K562 (cell line): ENCODE measurements at regions not wholly inside any gene's neighbourhood (a gene's known extent, or its start where the extent isn't known, plus 50 kb on each side); places are given as distances from the start of the nearest gene placed in this dataset.

Experiments used
- ATAC-seq: fragments of 200-7000 bp; cut with Tn5 transposase; 3 replicates; pipeline ENCODE4 v1.9.1; 2020; ENCODE audit warnings: moderate library complexity
- BruUV-seq: library from RNA; stranded (reverse); fragments of 400-500 nt; replicated peaks from 2 replicates; lab custom pipeline; 2021; lab: Mats Ljungman, UMichigan
- CTCF ChIA-PET: fragments of 300-600 bp; formaldehyde crosslinking; extraction: SDS; loops from one replicate; lab custom pipeline; 2021; ENCODE audit warnings: low intra/inter-chr PET ratio; lab: Yijun Ruan, JAX
- POLR2A ChIA-PET: fragments of 300-600, 350-650 bp; sonication (Branson Sonifier 250); formaldehyde crosslinking; extraction: SDS; loops from one replicate; lab custom pipeline; 2021; ENCODE audit warnings: antibody characterized with exemption, inconsistent platforms; lab: Yijun Ruan, JAX
- DNase-seq, 4 experiments: peaks; one replicate each; pipeline versions ENCODE4 v3.0.0 to v3.0.0-alpha.2; 2011 to 2018; ENCODE audit warnings: low spot score in 3 of 4, mixed read lengths in 3 of 4; ENCODE audit errors: extremely low read depth in 1 of 4
- FAIRE-seq: peaks from 2 replicates; lab custom pipeline; 2011; peaks lifted over from hg19 to GRCh38; lab: Jason Lieb, UNC
- H2AFZ ChIP-seq: 2 replicates; pipeline ENCODE4 v1.6.0; 2011; ENCODE audit warnings: low read depth, low read length, control low read depth, inconsistent platforms
- H3K27ac ChIP-seq: fragments of 200-600 bp; 3 replicates; pipeline ENCODE4 v1.8.0; 2011; ENCODE audit warnings: low read depth, mild to moderate bottlenecking, control low read depth, inconsistent platforms, low read length, moderate library complexity, mixed read lengths; ENCODE audit errors: extremely low read depth
- H3K27me3 ChIP-seq, 2 experiments: fragments of 300-600 bp in 1 of 2; 2 replicates in 1 of 2; 3 replicates in 1 of 2; pipeline versions ENCODE4 v1.6.0 to v1.8.0; 2011; ENCODE audit warnings: inconsistent platforms in 2 of 2, low read length in 2 of 2, mild to moderate bottlenecking in 1 of 2, mixed read lengths in 1 of 2, moderate library complexity in 1 of 2; ENCODE audit not compliant: control insufficient read depth in 2 of 2, insufficient read depth in 2 of 2
- H3K36me3 ChIP-seq: fragments of 300-600 bp; 3 replicates; pipeline ENCODE4 v1.8.0; 2011; ENCODE audit warnings: mild to moderate bottlenecking, low read length, inconsistent platforms; ENCODE audit not compliant: control insufficient read depth, insufficient read depth
- H3K4me1 ChIP-seq, 2 experiments: fragments of 200-600 bp in 1 of 2; replicated peaks in 1 of 2; 2 replicates in 1 of 2; 3 replicates in 1 of 2; pipeline versions ENCODE4 v1.5.1 to v1.8.0; 2011; ENCODE audit warnings: inconsistent platforms in 2 of 2, low read length in 2 of 2, mild to moderate bottlenecking in 1 of 2, mixed read lengths in 1 of 2, moderate library complexity in 1 of 2; ENCODE audit not compliant: control insufficient read depth in 2 of 2, insufficient read depth in 2 of 2
- H3K4me2 ChIP-seq: 2 replicates; pipeline ENCODE4 v1.6.1; 2011; ENCODE audit warnings: low read length, control low read depth, inconsistent platforms, mixed read lengths; ENCODE audit not compliant: insufficient read depth
- H3K4me3 ChIP-seq: fragments of 200-600 bp; sonication (generic), shearing (Covaris generic); 2 replicates; pipeline ENCODE4 v1.5.1; 2016; ENCODE audit warnings: control low read depth, inconsistent platforms
- H3K79me2 ChIP-seq: fragments of 200-600 bp; 3 replicates; pipeline ENCODE4 v1.8.0; 2011; ENCODE audit warnings: low read length, inconsistent platforms; ENCODE audit not compliant: control insufficient read depth, insufficient read depth
- H3K9ac ChIP-seq, 2 experiments: 2 replicates each; pipeline versions ENCODE4 v1.6.0 to v1.6.1; 2011; ENCODE audit warnings: low read depth in 2 of 2, low read length in 2 of 2, control low read depth in 1 of 2, inconsistent platforms in 1 of 2, mild to moderate bottlenecking in 1 of 2, mixed read lengths in 1 of 2; ENCODE audit not compliant: insufficient read depth in 1 of 2
- H3K9me1 ChIP-seq: one replicate; pipeline ENCODE4 v1.6.0; 2011; ENCODE audit warnings: inconsistent platforms, mild to moderate bottlenecking, low read length, moderate library complexity; ENCODE audit not compliant: control insufficient read depth, insufficient read depth
- H3K9me3 ChIP-seq: replicated peaks from 2 replicates; pipeline ENCODE4 v1.5.1; 2011; ENCODE audit warnings: low read depth, low read length, inconsistent platforms; ENCODE audit not compliant: control insufficient read depth, insufficient read depth
- H4K20me1 ChIP-seq: replicated peaks from 2 replicates; pipeline ENCODE4 v1.6.1; 2011; ENCODE audit warnings: low read length, inconsistent platforms, mixed read lengths; ENCODE audit not compliant: control insufficient read depth, insufficient read depth
- CREBBP ChIP-seq: IDR thresholded peaks from one replicate; pipeline ENCODE4 v1.6.1; 2012; ENCODE audit warnings: low read depth, mild to moderate bottlenecking, control low read depth, inconsistent platforms, low read length
- CTCF ChIP-seq, 3 experiments: IDR thresholded peaks in 2 of 3; conservative IDR thresholded peaks in 1 of 3; 2 replicates each; pipeline ENCODE4 v1.5.1; 2011 to 2012; ENCODE audit warnings: low read length in 3 of 3, mild to moderate bottlenecking in 3 of 3, control low read depth in 2 of 3, improper control_type of control experiment in 1 of 3, inconsistent platforms in 1 of 3, low read depth in 1 of 3, mixed read lengths in 1 of 3, moderate library complexity in 1 of 3; ENCODE audit not compliant: insufficient read depth in 2 of 3
- DACH1 ChIP-seq: fragments of 450-650 bp; IDR thresholded peaks from 2 replicates; pipeline ENCODE4 v1.6.1; 2018; ENCODE audit not compliant: partially characterized antibody
- EZH2 ChIP-seq: IDR thresholded peaks from 2 replicates; pipeline ENCODE4 v1.6.1; 2012; ENCODE audit warnings: low read depth, mild to moderate bottlenecking, inconsistent platforms, low read length, borderline replicate concordance
- ID3 ChIP-seq, 2 experiments: fragments of 250-450 bp in 1 of 2; fragments of 450-650 bp in 1 of 2; sonication (Bioruptor Pico) in 1 of 2; IDR thresholded peaks; 2 replicates each; pipeline versions ENCODE4 v1.6.1 to v1.8.0; 2016 to 2021; ENCODE audit warnings: mild to moderate bottlenecking in 2 of 2, moderate library complexity in 2 of 2, missing compliant biosample characterization in 1 of 2, missing genetic modification characterization in 1 of 2
- JUN ChIP-seq, 2 experiments: sonication (generic) in 1 of 2; formaldehyde crosslinking in 1 of 2; IDR thresholded peaks; 2 replicates each; pipeline versions ENCODE4 v1.6.1 to v1.8.0; 2012 to 2022; ENCODE audit warnings: borderline replicate concordance in 2 of 2, mild to moderate bottlenecking in 2 of 2, improper control_type of control experiment in 1 of 2, low read depth in 1 of 2, low read length in 1 of 2, missing genetic modification reagents in 1 of 2
- MNT ChIP-seq, 2 experiments: fragments of 450-650 bp; conservative IDR thresholded peaks; 2 replicates each; pipeline ENCODE4 v1.6.1; 2017; ENCODE audit warnings: mild to moderate bottlenecking in 2 of 2, moderate library complexity in 2 of 2
- RBM22 ChIP-seq: fragments of 200-400 bp; formaldehyde crosslinking; IDR thresholded peaks from 2 replicates; pipeline ENCODE4 v1.6.1; 2018; ENCODE audit warnings: low read length, low read depth; ENCODE audit not compliant: poor library complexity, severe bottlenecking
- SRF ChIP-seq, 2 experiments: fragments of 250-450, 450-650 bp in 1 of 2; sonication (Bioruptor Pico) in 1 of 2; sonication (generic) in 1 of 2; formaldehyde crosslinking; IDR thresholded peaks; 2 replicates each; pipeline versions ENCODE4 v1.5.0 to v1.5.1; 2020 to 2022; ENCODE audit warnings: mild to moderate bottlenecking in 1 of 2, missing genetic modification reagents in 1 of 2
- TEAD4 ChIP-seq, 2 experiments: sonication (generic) in 1 of 2; formaldehyde crosslinking in 1 of 2; IDR thresholded peaks; 2 replicates each; pipeline versions ENCODE4 v1.6.1 to v1.8.0; 2012 to 2022; ENCODE audit warnings: borderline replicate concordance in 1 of 2, inconsistent platforms in 1 of 2, low read length in 1 of 2, mild to moderate bottlenecking in 1 of 2, missing genetic modification reagents in 1 of 2
- THAP7 ChIP-seq: fragments of 250-450 bp; sonication (Bioruptor Pico); IDR thresholded peaks from 2 replicates; pipeline ENCODE4 v1.5.0; 2021
- USF2 ChIP-seq: sonication (generic); formaldehyde crosslinking; IDR thresholded peaks from 2 replicates; pipeline ENCODE4 v1.5.0; 2020; ENCODE audit warnings: missing genetic modification reagents
- ZBTB7A ChIP-seq: IDR thresholded peaks from 2 replicates; pipeline ENCODE4 v1.6.1; 2011; ENCODE audit warnings: low read depth, mild to moderate bottlenecking, low read length, moderate library complexity, borderline replicate concordance; ENCODE audit not compliant: control insufficient read depth
- ZNF165 ChIP-seq: fragments of 250-450 bp; sonication (Bioruptor Pico); IDR thresholded peaks from 2 replicates; pipeline ENCODE4 v1.4.0; 2020; ENCODE audit warnings: borderline replicate concordance
- ZNF445 ChIP-seq: fragments of 250-450 bp; sonication (Bioruptor Pico); IDR thresholded peaks from 2 replicates; pipeline ENCODE4 v1.4.0; 2020; ENCODE audit warnings: low read depth, mild to moderate bottlenecking, moderate library complexity
- ZNF830 ChIP-seq: fragments of 250-450 bp; sonication (Bioruptor Pico); IDR thresholded peaks from 2 replicates; pipeline ENCODE4 v1.5.0; 2021; ENCODE audit warnings: mild to moderate bottlenecking
- WGBS: fragments of 100-300 bp; shearing (Covaris generic); methylation state at CpG from one replicate; pipeline ENCODE4 v1.1.6; 2016; ENCODE audit warnings: low coverage, mixed read lengths; ENCODE audit not compliant: insufficient coverage; ENCODE audit errors: missing lambda C conversion rate; 5-methylcytosine and 5-hydroxymethylcytosine counted together
- in situ Hi-C: fragments of 300-500 bp; cut with MboI; formaldehyde crosslinking; loops from 4 replicates; pipeline ENCODE4 v1.15.0; 2018; ENCODE audit warnings: inconsistent platforms, mixed read lengths
- intact Hi-C: fragments of 100-400 bp; cut with micrococcal nuclease; formaldehyde crosslinking; loops from 2 replicates; pipeline ENCODE4 v1.14.2; 2022

- intact Hi-C loops (no loop called here), in situ Hi-C loops (no loop called here)
- no peak overlapping the region for H3K9ac ChIP-seq
- 67% methylated on average over 2 of the region's 2 CpGs for WGBS
- BruUV-seq, result no TSS peak
- DNase-seq (no peak), FAIRE-seq (no peak), ATAC-seq (no peak)
- no peaks in the 10 kb centered on the region for H3K9me1 ChIP-seq
- peaks cover 4% of the 10 kb centered on the region; the same call in 2 of the 3 replicates for H3K79me2 ChIP-seq
- H3K36me3 ChIP-seq, result no peaks in the 10 kb centered on the region
- CTCF ChIA-PET, result no interaction called here
- POLR2A ChIA-PET, result no interaction called here
- H3K4me3 ChIP-seq, result no peak overlapping the region
- H3K9me3 ChIP-seq, result no peaks in the 10 kb centered on the region
- H3K27me3 ChIP-seq, result no peaks in the 10 kb centered on the region
- H3K4me2 ChIP-seq, result no peak overlapping the region
- H2AFZ ChIP-seq, result no peak overlapping the region
- no peak overlapping the region for H3K27ac ChIP-seq
- no peaks in the 10 kb centered on the region for H4K20me1 ChIP-seq
- peaks cover 8 to 19% of the 10 kb centered on the region in 2 experiments for H3K4me1 ChIP-seq
- no peak for TF ChIP-seq SRF (CRISPR knock-in tag; IDR thresholded peaks at IDR 0.05)
- TF ChIP-seq RBM22, result no peak
- TF ChIP-seq ID3 (CRISPR knock-in tag; IDR thresholded peaks at IDR 0.05), result no peak
- TF ChIP-seq ID3 (tag; IDR thresholded peaks at IDR 0.05), result no peak
- TF ChIP-seq TEAD4 (IDR thresholded peaks at IDR 0.05; ENCODE audit: low read length), result no peak
- TF ChIP-seq TEAD4 (CRISPR knock-in tag; IDR thresholded peaks at IDR 0.05; ENCODE audit: borderline replicate concordance), result no peak
- TF ChIP-seq DACH1, result no peak
- TF ChIP-seq MNT (conservative IDR thresholded peaks at IDR 0.05), result no peak
- no peak for TF ChIP-seq CTCF (IDR thresholded peaks at IDR 0.05 in 2 of 3, conservative IDR thresholded peaks at IDR 0.05 in 1 of 3; ENCODE audit: insufficient read depth in 2 of 3, low read depth in 1 of 3, low read length in 3 of 3)
- no peak for TF ChIP-seq JUN (IDR thresholded peaks at IDR 0.05; ENCODE audit: borderline replicate concordance, low read depth, low read length)
- TF ChIP-seq JUN (CRISPR knock-in tag; IDR thresholded peaks at IDR 0.05; ENCODE audit: borderline replicate concordance), result no peak
- no peak for TF ChIP-seq USF2 (CRISPR knock-in tag)
- TF ChIP-seq ZNF830 (CRISPR knock-in tag), result no peak
- no peak for TF ChIP-seq THAP7 (CRISPR knock-in tag)
- no peak for TF ChIP-seq ZNF165
- TF ChIP-seq ZNF445, result no peak
- no peak for TF ChIP-seq EZH2
- TF ChIP-seq CREBBP, result no peak
- no peak for TF ChIP-seq ZBTB7A
Measured at GRCh38 chr4:184531008-184531407, 56.7 kb upstream of the IRF2 start.
